GM21381 (cell line): ENCODE measurements at regions not wholly inside any gene's neighbourhood (a gene's known extent, or its start where the extent isn't known, plus 50 kb on each side); places are given as distances from the start of the nearest gene placed in this dataset.
"Not testable (repeated sequence)": the region's sequence is repeated elsewhere in the genome, so short reads cannot be mapped to it uniquely, and the experiment has no call there.

Experiments used
- ATAC-seq: cut with Tn5 transposase; IDR thresholded peaks from one replicate; pipeline ENCODE4 v1.9.1; 2021; ENCODE audit warnings: mild to moderate bottlenecking, moderate library complexity; ENCODE audit not compliant: unreplicated experiment

GRCh38 chr9:12204512-12204911, 488.7 kb upstream of the TYRP1 start:
- no peak for ATAC-seq

GRCh38 chr9:12212860-12213259, 480.3 kb upstream of the TYRP1 start:
- no peak for ATAC-seq

GRCh38 chr9:12221470-12221869, 471.7 kb upstream of the TYRP1 start:
- no peak for ATAC-seq

- ATAC-seq, result no peak
These were observed 468.7 kb upstream of the TYRP1 start for GRCh38 chr9:12224449-12224848.

GRCh38 chr9:12230708-12231107, 462.5 kb upstream of the TYRP1 start:
- ATAC-seq, result no peak

- no peak for ATAC-seq
These were observed 461.4 kb upstream of the TYRP1 start for GRCh38 chr9:12231832-12232231.

GRCh38 chr9:12232836-12233235, 460.3 kb upstream of the TYRP1 start:
- ATAC-seq, result no peak

GRCh38 chr9:12253941-12254340, 439.2 kb upstream of the TYRP1 start:
- ATAC-seq, result no peak

GRCh38 chr9:12266758-12267157, 426.4 kb upstream of the TYRP1 start:
- ATAC-seq, result no peak

- ATAC-seq, result no peak
These were observed 421.7 kb upstream of the TYRP1 start for GRCh38 chr9:12271421-12271891.

GRCh38 chr9:12272471-12273120, 420.6 kb upstream of the TYRP1 start:
- ATAC-seq, result no peak

GRCh38 chr9:12274577-12274976, 418.6 kb upstream of the TYRP1 start:
- ATAC-seq, result no peak

GRCh38 chr9:12276505-12276904, 416.7 kb upstream of the TYRP1 start:
- no peak for ATAC-seq

GRCh38 chr9:12289711-12290110, 403.5 kb upstream of the TYRP1 start:
- ATAC-seq, result no peak

- ATAC-seq, result no peak
These were observed 402.9 kb upstream of the TYRP1 start for GRCh38 chr9:12290166-12290869.

GRCh38 chr9:12305211-12305610, 388.0 kb upstream of the TYRP1 start:
- no peak for ATAC-seq

GRCh38 chr9:12314589-12314988, 378.6 kb upstream of the TYRP1 start:
- no peak for ATAC-seq

- ATAC-seq, result no peak
These were observed 374.2 kb upstream of the TYRP1 start for GRCh38 chr9:12318732-12319685.

GRCh38 chr9:12329623-12329985, 363.6 kb upstream of the TYRP1 start:
- no peak for ATAC-seq

GRCh38 chr9:12333966-12334365, 359.2 kb upstream of the TYRP1 start:
- not testable (repeated sequence) for ATAC-seq

GRCh38 chr9:12350775-12351174, 342.4 kb upstream of the TYRP1 start:
- ATAC-seq, result no peak
